Coronary artery (tissue), 2 donors: ENCODE measurements at regions not wholly inside any gene's neighbourhood (a gene's known extent, or its start where the extent isn't known, plus 50 kb on each side); places are given as distances from the start of the nearest gene placed in this dataset.

Source experiments
- DNase-seq: peaks from one replicate; pipeline ENCODE4 v3.0.0-alpha.2; 2017; ENCODE audit warnings: low spot score
- H3K27ac ChIP-seq, 2 donors: fragments of 200-600 bp; sonication (generic); one replicate each; pipeline ENCODE4 v1.5.1; 2016 to 2019
- H3K4me3 ChIP-seq: fragments of 200-600 bp; sonication (generic); 2 replicates; pipeline ENCODE4 v1.5.1; 2016; ENCODE audit warnings: mild to moderate bottlenecking, moderate library complexity
- CTCF ChIP-seq: fragments of 200-600 bp; sonication (generic); IDR thresholded peaks from one replicate; pipeline ENCODE4 v1.5.1; 2019; ENCODE audit warnings: antibody characterized with exemption

- Histone ChIP-seq H3K4me3 (no peak overlapping the region), H3K27ac (no peak overlapping the region)
- no peak for TF ChIP-seq CTCF
- no peak for DNase-seq
Measured at GRCh38 chr2:162929571-162929970, 91.0 kb upstream of the KCNH7 start.

- no peak for DNase-seq
- no peak overlapping the region for H3K4me3 ChIP-seq
- no peak for TF ChIP-seq CTCF
- H3K27ac ChIP-seq = no peak overlapping the region
Measured at GRCh38 chr2:162928356-162928755, 89.8 kb upstream of the KCNH7 start.

- DNase-seq = no peak
- Histone ChIP-seq H3K27ac (no peak overlapping the region), H3K4me3 (no peak overlapping the region)
- no peak for TF ChIP-seq CTCF
Measured at GRCh38 chr2:162926907-162927306, 88.3 kb upstream of the KCNH7 start.

- no peak for TF ChIP-seq CTCF
- H3K4me3 ChIP-seq = no peak overlapping the region
- no peak for DNase-seq
- no peak overlapping the region for H3K27ac ChIP-seq
Measured at GRCh38 chr2:162926501-162926900, 87.9 kb upstream of the KCNH7 start.

GRCh38 chr2:162925595-162925994, 87.0 kb upstream of the KCNH7 start:
- no peak overlapping the region for H3K4me3 ChIP-seq
- no peak for TF ChIP-seq CTCF
- DNase-seq = no peak
- H3K27ac ChIP-seq = no peak overlapping the region

GRCh38 chr2:162919111-162919510, 80.5 kb upstream of the KCNH7 start:
- DNase-seq = no peak
- no peak for TF ChIP-seq CTCF
- Histone ChIP-seq H3K4me3 (no peak overlapping the region), H3K27ac (no peak overlapping the region)

- no peak for DNase-seq
- no peak overlapping the region for H3K27ac ChIP-seq
- no peak overlapping the region for H3K4me3 ChIP-seq
- no peak for TF ChIP-seq CTCF
Measured at GRCh38 chr2:162917626-162918025, 79.1 kb upstream of the KCNH7 start.
